ENCODE measurements at regions not wholly inside any gene's neighbourhood (a gene's known extent, or its start where the extent isn't known, plus 50 kb on each side); places are given as distances from the start of the nearest gene placed in this dataset.

DNA sequence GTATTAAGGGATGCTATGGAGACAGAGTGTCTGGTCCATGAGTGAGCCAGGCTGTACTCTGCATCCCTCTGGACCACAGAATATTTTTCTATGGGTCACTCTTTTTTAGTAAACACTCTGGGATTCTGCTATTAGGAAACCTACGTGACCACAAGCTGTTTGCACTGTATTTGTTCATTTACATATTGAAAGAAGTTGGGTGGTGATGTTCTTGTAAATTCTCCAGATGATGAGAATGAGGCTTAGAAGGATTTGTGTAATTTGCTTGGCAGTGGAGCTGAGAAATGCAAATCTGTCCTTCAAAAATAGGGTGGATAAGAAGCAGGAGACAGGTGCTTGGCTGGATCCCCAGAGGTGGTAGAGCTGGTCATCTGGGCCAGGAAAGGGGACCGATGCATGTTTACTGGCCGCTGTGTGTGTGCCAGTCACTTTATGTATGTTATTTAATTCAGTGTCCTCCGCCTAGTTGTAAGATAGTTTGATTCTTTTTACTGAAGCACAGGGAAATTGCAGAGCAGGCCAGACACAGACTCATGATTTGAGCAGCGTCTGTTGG lies 63.7 kb upstream of the HEPHL1 start:
- no peak for DNase-seq
- intact Hi-C loops (cut with DNase I), result no loop called here

DNA sequence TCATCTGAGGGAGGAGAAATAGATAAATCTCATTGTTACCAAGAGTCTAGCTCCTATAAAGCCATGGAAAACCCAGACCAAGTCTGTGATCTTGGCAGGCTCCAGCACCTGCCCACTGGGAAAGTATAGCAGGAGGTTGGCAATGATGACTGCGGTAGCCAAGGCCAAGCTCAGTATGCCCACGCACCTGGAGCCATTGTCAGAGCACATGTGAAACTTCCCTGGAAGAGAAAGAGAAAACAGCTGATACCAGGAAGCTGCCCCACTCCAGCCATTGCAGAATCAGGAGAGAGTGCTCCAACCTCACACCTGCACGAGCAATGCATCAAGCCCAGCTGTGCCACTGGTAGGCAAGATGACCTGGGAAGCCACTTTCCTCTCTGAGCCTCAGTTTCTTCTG lies 62.2 kb upstream of the HEPHL1 start:
- intact Hi-C loops (cut with DNase I), result no loop called here
- DNase-seq, result no peak

DNA sequence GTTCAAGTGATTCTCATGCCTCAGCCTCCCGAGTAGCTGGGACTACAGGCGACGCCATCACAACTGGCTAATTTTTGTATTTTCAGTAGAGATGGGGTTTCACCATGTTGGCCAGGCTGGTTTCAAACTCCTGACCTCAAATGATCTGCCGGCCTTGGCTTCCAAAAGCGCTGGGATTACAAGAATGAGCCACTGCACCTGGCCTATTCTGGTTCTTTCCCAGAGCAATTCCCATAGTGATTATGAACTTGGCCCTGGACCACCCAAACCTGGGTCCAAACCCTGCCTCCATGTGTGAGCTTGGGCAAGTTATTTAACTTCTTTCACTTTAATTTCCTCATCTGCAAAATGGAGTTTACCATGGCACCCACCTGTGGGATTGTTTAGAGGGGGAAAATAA lies 61.5 kb upstream of the HEPHL1 start:
- DNase-seq, result no peak

DNA sequence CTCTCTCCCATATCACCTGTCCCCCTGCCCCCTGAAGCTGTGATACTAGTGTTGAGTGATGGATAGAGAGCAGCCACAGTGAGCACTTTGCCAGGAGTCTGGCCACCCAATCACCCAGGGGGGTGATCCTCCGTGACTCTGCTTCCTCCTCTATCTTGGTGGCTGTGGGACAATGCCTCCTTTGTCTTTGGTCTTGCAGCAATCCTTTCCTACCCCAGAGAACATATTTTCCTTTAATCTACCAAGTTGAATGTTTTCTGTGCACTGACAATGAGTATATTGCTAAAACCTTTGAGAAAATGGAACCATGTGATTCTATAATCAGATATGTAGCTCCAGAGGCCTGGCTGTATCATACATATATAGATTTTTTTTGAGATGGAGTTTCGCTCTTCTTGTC lies 58.1 kb upstream of the HEPHL1 start:
- no peak for DNase-seq
- intact Hi-C loops (cut with DNase I), result no loop called here

More for the DNA sequence above, 61.5 kb upstream of the HEPHL1 start:
- intact Hi-C loops (cut with DNase I), result no loop called here

GRCh38 chr11:93967258-93967657 lies 53.9 kb upstream of the HEPHL1 start:
- DNase-seq, result no peak
- intact Hi-C loops (cut with DNase I), result no loop called here

DNA sequence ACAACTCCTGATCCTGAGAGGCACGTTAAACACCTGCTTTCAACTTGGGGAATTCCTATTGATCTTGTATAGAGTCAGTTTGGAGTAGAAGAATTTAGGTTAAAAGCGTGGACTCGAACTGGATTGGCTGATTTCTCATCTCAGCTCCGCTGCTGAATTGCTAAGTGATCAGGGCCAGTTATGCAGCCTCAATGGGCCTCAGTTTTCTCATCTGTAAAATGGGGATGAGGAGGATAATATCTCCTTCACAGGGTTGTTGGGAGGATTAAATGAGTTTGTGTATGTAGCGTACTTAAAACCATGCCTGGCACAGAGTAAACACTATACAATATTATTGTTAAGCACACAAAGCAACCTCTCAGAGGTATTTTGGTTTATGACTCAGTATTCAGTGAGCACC lies 53.2 kb upstream of the HEPHL1 start:
- intact Hi-C loops (cut with DNase I), result no loop called here
- no peak for DNase-seq

GRCh38 chr11:93969925-93970922 lies 50.9 kb upstream of the HEPHL1 start:
- DNase-seq, result no peak
- intact Hi-C loops (cut with DNase I), result no loop called here
